ENCODE measurements at regions not wholly inside any gene's neighbourhood (a gene's known extent, or its start where the extent isn't known, plus 50 kb on each side); places are given as distances from the start of the nearest gene placed in this dataset.

GRCh38 chr17:79440251-79440650, 170.6 kb downstream of the RBFOX3 start:
- H3K27me3 ChIP-seq: no peaks in the 10 kb centered on the region
- H3K4me1 ChIP-seq: no peaks in the 10 kb centered on the region
- no peak for DNase-seq
- H3K27ac ChIP-seq: no peak overlapping the region
- TF ChIP-seq CTCF (IDR thresholded peaks at IDR 0.05): no peak
- TF ChIP-seq POLR2A (IDR thresholded peaks at IDR 0.05): no peak
- H3K9me3 ChIP-seq: no peaks in the 10 kb centered on the region
- H3K4me3 ChIP-seq: no peak overlapping the region
- H3K36me3 ChIP-seq: no peaks in the 10 kb centered on the region

- no peaks in the 10 kb centered on the region for H3K9me3 ChIP-seq
- no peak for DNase-seq
- no peak overlapping the region for H3K4me3 ChIP-seq
- no peak overlapping the region for H3K27ac ChIP-seq
- H3K4me1 ChIP-seq: no peaks in the 10 kb centered on the region
- H3K27me3 ChIP-seq: no peaks in the 10 kb centered on the region
- H3K36me3 ChIP-seq: no peaks in the 10 kb centered on the region
- TF ChIP-seq CTCF (IDR thresholded peaks at IDR 0.05) (no peak), POLR2A (IDR thresholded peaks at IDR 0.05) (no peak)
Measured at GRCh38 chr17:79439493-79439892, 171.4 kb downstream of the RBFOX3 start.

- H3K4me1 ChIP-seq: no peaks in the 10 kb centered on the region
- H3K9me3 ChIP-seq: no peaks in the 10 kb centered on the region
- no peak for DNase-seq
- H3K4me3 ChIP-seq: no peak overlapping the region
- TF ChIP-seq CTCF (IDR thresholded peaks at IDR 0.05): no peak
- no peak for TF ChIP-seq POLR2A (IDR thresholded peaks at IDR 0.05)
- H3K27me3 ChIP-seq: no peaks in the 10 kb centered on the region
- no peak overlapping the region for H3K27ac ChIP-seq
- H3K36me3 ChIP-seq: no peaks in the 10 kb centered on the region
Measured at GRCh38 chr17:79438546-79439334, 172.1 kb downstream of the RBFOX3 start.

GRCh38 chr17:79438058-79438457, 172.8 kb downstream of the RBFOX3 start:
- no peak overlapping the region for H3K27ac ChIP-seq
- TF ChIP-seq POLR2A (IDR thresholded peaks at IDR 0.05): no peak
- no peak for TF ChIP-seq CTCF (IDR thresholded peaks at IDR 0.05)
- H3K9me3 ChIP-seq: no peaks in the 10 kb centered on the region
- no peak overlapping the region for H3K4me3 ChIP-seq
- no peaks in the 10 kb centered on the region for H3K4me1 ChIP-seq
- no peak for DNase-seq
- H3K36me3 ChIP-seq: no peaks in the 10 kb centered on the region
- H3K27me3 ChIP-seq: no peaks in the 10 kb centered on the region

GRCh38 chr17:79437081-79437480, 173.8 kb downstream of the RBFOX3 start:
- DNase-seq: no peak
- TF ChIP-seq CTCF (IDR thresholded peaks at IDR 0.05) (no peak), POLR2A (IDR thresholded peaks at IDR 0.05) (no peak)
- Histone ChIP-seq H3K27me3 (no peaks in the 10 kb centered on the region), H3K4me3 (no peak overlapping the region), H3K27ac (no peak overlapping the region), H3K9me3 (no peaks in the 10 kb centered on the region), H3K36me3 (no peaks in the 10 kb centered on the region), H3K4me1 (no peaks in the 10 kb centered on the region)
